ENCODE measurements at regions not wholly inside any gene's neighbourhood (a gene's known extent, or its start where the extent isn't known, plus 50 kb on each side); places are given as distances from the start of the nearest gene placed in this dataset.

DNA sequence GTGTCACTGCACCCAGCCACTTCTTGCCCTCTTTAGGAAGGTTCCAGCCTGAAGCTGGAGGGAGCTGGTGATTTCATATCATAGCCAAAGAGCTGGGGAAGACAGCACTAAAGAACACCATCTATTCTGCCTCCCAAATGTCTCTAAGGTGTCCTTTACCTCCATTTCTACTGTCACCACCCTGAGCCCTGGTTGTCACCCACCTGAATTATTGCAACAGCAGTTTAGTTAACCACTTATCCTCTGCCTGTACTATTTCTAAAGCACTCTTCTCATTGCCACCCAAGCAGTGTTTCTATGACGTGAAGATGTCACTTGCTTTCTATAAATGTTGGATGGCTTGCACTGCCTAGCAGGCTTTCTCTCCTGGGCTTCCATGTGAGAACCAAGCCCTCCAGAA, 69.4 kb upstream of the EED start:
- Histone ChIP-seq H2BK120ac (ENCODE audit: insufficient read depth, low read length, poor library complexity) (no peak overlapping the region), H3K23ac (ENCODE audit: low read length) (no peak overlapping the region), H2BK5ac (ENCODE audit: low read depth, low read length, poor library complexity) (peak overlapping the region; percentile 50), H3K9ac (ENCODE audit: low read length) (no peak overlapping the region), H2BK12ac (ENCODE audit: low read length) (peak overlapping the region; percentile 63), H2AFZ (ENCODE audit: insufficient read depth, low read length, poor library complexity) (no peak overlapping the region), H4K8ac (ENCODE audit: low read depth, low read length) (no peak overlapping the region), H3K4me1 (ENCODE audit: control insufficient read depth in 1 of 2, insufficient read depth in 2 of 2, low read length in 2 of 2) (peaks cover 16 to 21% of the 10 kb centered on the region in 2 experiments), H3K14ac (ENCODE audit: low read length) (peak overlapping the region; percentile 50), H3K79me2 (ENCODE audit: control insufficient read depth, insufficient read depth, low read length, poor library complexity) (no peaks in the 10 kb centered on the region), H3K9me3 (ENCODE audit: insufficient read depth, low read depth, low read length) (peaks cover 3% of the 10 kb centered on the region), H3K36me3 (ENCODE audit: control insufficient read depth in 1 of 2, insufficient read depth in 2 of 2, low read length in 2 of 2) (no peaks in the 10 kb centered on the region), H2AK5ac (ENCODE audit: low read length) (peak overlapping the region; percentile 35), H3K18ac (ENCODE audit: low read length) (peak overlapping the region; percentile 17), H3K4me2 (ENCODE audit: low read length) (no peak overlapping the region), H3K27ac (ENCODE audit: low read depth, low read length) (peak overlapping the region; percentile 63), H4K12ac (ENCODE audit: low read depth, low read length) (no peak overlapping the region), H4K91ac (ENCODE audit: low read depth, low read length) (peak overlapping the region; percentile 57), H3K4ac (ENCODE audit: low read depth, low read length) (peak overlapping the region; percentile 19), H3K4me3 (ENCODE audit: low read depth, low read length) (no peak overlapping the region), H3K79me1 (ENCODE audit: low read length) (peaks cover 16% of the 10 kb centered on the region), H3K27me3 (ENCODE audit: insufficient read depth, low read length) (no peaks in the 10 kb centered on the region)
- no CpG with 5 or more reads among the region's 1 CpG for WGBS (ENCODE audit: extremely low coverage, insufficient coverage, insufficient read length)
- no peak for DNase-seq

DNA sequence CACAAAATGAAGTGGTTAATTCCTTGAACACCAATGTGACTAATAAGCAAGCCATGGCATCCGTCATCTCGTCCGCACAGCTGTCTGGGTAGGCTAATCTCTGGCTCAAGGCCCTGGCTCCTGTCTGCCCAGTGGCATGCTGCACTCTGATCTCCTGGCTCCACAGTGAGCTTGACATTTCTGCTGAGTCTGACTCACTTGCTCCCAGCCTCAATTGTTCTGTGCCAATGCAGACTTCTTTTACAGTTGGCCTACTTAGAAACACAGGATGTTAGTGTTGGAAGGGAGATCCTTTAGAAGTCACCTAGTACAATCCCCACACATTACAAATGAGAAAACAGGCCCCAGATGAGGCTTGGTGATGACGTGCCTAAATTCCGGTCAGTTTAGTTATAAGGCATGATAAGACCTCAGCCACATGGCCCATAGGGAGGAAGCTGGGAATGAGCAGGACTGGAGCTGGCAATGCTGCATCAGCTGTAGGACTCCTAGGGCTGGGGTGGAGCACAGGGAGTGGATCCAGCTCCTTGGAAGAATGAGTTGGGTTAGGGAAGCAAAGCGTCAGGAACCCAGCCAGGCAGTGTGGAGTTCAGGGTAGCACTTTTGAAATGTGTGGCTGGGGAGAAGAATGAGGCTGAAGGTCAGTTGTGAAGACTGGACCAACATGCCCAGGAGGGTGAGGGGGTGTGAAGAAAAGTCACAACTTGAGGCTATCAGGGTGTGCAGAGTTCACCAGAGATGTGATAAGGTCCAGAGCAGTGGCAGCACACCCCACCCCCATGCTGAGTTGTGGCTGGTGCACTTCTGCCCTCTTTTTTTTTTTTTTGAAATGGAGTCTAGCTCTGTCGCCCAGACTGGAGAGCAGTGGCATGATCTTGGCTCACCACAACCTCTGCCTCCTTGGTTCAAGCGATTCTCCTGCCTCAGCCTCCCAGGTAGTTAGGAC, 70.2 kb upstream of the EED start:
- peak overlapping the region; percentile 19 for H3K4ac ChIP-seq (ENCODE audit: low read depth, low read length)
- H3K18ac ChIP-seq (ENCODE audit: low read length) = peak overlapping the region; percentile 20
- H3K27ac ChIP-seq (ENCODE audit: low read depth, low read length) = peak overlapping the region; percentile 63
- WGBS (ENCODE audit: extremely low coverage, insufficient coverage, insufficient read length) = no CpG with 5 or more reads among the region's 8 CpGs
- H2AFZ ChIP-seq (ENCODE audit: insufficient read depth, low read length, poor library complexity) = no peak overlapping the region
- H2AK5ac ChIP-seq (ENCODE audit: low read length) = peak overlapping the region; percentile 35
- H3K36me3 ChIP-seq (ENCODE audit: control insufficient read depth in 1 of 2, insufficient read depth in 2 of 2, low read length in 2 of 2) = no peaks in the 10 kb centered on the region
- no peaks in the 10 kb centered on the region for H3K27me3 ChIP-seq (ENCODE audit: insufficient read depth, low read length)
- H2BK12ac ChIP-seq (ENCODE audit: low read length) = peak overlapping the region; percentile 63
- no peak overlapping the region for H3K9ac ChIP-seq (ENCODE audit: low read length)
- H3K79me1 ChIP-seq (ENCODE audit: low read length) = peaks cover 16% of the 10 kb centered on the region
- peak overlapping the region; percentile 0 for H4K8ac ChIP-seq (ENCODE audit: low read depth, low read length)
- peaks cover 16 to 21% of the 10 kb centered on the region in 2 experiments for H3K4me1 ChIP-seq (ENCODE audit: control insufficient read depth in 1 of 2, insufficient read depth in 2 of 2, low read length in 2 of 2)
- H3K4me3 ChIP-seq (ENCODE audit: low read depth, low read length) = no peak overlapping the region
- H3K14ac ChIP-seq (ENCODE audit: low read length) = peak overlapping the region; percentile 56
- H4K12ac ChIP-seq (ENCODE audit: low read depth, low read length) = no peak overlapping the region
- peaks cover 3% of the 10 kb centered on the region for H3K9me3 ChIP-seq (ENCODE audit: insufficient read depth, low read depth, low read length)
- H3K4me2 ChIP-seq (ENCODE audit: low read length) = no peak overlapping the region
- DNase-seq = peak; percentile 94 to 96
- peak overlapping the region; percentile 2 for H2BK5ac ChIP-seq (ENCODE audit: low read depth, low read length, poor library complexity)
- no peaks in the 10 kb centered on the region for H3K79me2 ChIP-seq (ENCODE audit: control insufficient read depth, insufficient read depth, low read length, poor library complexity)
- H3K23ac ChIP-seq (ENCODE audit: low read length) = no peak overlapping the region
- peak overlapping the region; percentile 57 for H4K91ac ChIP-seq (ENCODE audit: low read depth, low read length)
- H2BK120ac ChIP-seq (ENCODE audit: insufficient read depth, low read length, poor library complexity) = peak overlapping the region; percentile 0

DNA sequence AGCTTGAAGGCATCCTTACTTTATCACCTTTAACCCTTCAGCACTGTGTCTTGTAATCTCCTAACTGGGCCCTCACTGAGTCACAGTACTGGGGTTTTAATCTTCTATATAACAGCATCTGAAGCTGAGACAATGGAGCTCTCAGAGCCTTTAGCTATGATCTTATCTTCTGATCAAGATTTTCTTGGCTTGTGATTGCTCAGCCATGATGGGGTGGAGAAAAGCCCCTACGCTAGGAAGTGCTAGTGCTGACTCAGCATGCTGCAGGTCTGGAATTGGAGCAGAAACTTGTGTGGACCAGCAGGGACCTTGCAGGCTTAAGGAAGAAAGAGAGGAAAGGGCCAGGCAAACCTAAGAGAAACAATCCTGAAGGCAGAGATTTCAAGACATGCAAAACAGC, 71.7 kb upstream of the EED start:
- no peak overlapping the region for H2AFZ ChIP-seq (ENCODE audit: insufficient read depth, low read length, poor library complexity)
- WGBS (ENCODE audit: extremely low coverage, insufficient coverage, insufficient read length) = no CpG with 5 or more reads among the region's 1 CpG
- H3K79me2 ChIP-seq (ENCODE audit: control insufficient read depth, insufficient read depth, low read length, poor library complexity) = no peaks in the 10 kb centered on the region
- H2BK5ac ChIP-seq (ENCODE audit: low read depth, low read length, poor library complexity) = no peak overlapping the region
- peaks cover 16% of the 10 kb centered on the region for H3K79me1 ChIP-seq (ENCODE audit: low read length)
- H3K23ac ChIP-seq (ENCODE audit: low read length) = no peak overlapping the region
- DNase-seq = peak; percentile 84 to 90
- no peak overlapping the region for H2BK12ac ChIP-seq (ENCODE audit: low read length)
- no peak overlapping the region for H3K4me2 ChIP-seq (ENCODE audit: low read length)
- H3K9me3 ChIP-seq (ENCODE audit: insufficient read depth, low read depth, low read length) = no peaks in the 10 kb centered on the region
- H2BK120ac ChIP-seq (ENCODE audit: insufficient read depth, low read length, poor library complexity) = no peak overlapping the region
- H3K14ac ChIP-seq (ENCODE audit: low read length) = no peak overlapping the region
- no peak overlapping the region for H3K18ac ChIP-seq (ENCODE audit: low read length)
- H3K4me3 ChIP-seq (ENCODE audit: low read depth, low read length) = no peak overlapping the region
- no peak overlapping the region for H2AK5ac ChIP-seq (ENCODE audit: low read length)
- no peak overlapping the region for H4K8ac ChIP-seq (ENCODE audit: low read depth, low read length)
- H3K4ac ChIP-seq (ENCODE audit: low read depth, low read length) = no peak overlapping the region
- no peaks in the 10 kb centered on the region for H3K27me3 ChIP-seq (ENCODE audit: insufficient read depth, low read length)
- H4K91ac ChIP-seq (ENCODE audit: low read depth, low read length) = no peak overlapping the region
- H3K27ac ChIP-seq (ENCODE audit: low read depth, low read length) = peak overlapping the region; percentile 62
- no peaks in the 10 kb centered on the region for H3K36me3 ChIP-seq (ENCODE audit: control insufficient read depth in 1 of 2, insufficient read depth in 2 of 2, low read length in 2 of 2)
- H3K4me1 ChIP-seq (ENCODE audit: control insufficient read depth in 1 of 2, insufficient read depth in 2 of 2, low read length in 2 of 2) = peaks cover 16 to 21% of the 10 kb centered on the region in 2 experiments
- no peak overlapping the region for H4K12ac ChIP-seq (ENCODE audit: low read depth, low read length)
- no peak overlapping the region for H3K9ac ChIP-seq (ENCODE audit: low read length)

DNA sequence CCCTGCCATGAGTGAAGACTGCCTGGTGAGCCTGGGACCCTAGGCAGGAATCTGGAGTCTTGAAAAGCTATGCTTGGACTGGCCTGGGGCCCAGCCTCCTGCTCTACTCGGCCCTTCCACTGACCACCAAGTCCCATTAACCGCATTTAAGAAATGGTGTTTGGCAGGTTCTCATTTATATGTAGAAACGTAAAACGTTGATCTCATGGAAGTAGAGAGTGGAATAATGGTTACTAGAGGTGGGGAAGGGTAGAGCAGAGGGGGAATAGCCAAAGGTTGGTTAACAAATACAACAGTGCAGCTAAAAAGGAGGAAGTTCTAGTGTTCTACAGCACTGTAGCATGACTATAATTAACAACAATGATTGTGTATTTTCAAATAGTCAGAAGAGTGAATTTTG, 72.9 kb upstream of the EED start:
- no peaks in the 10 kb centered on the region for H3K79me2 ChIP-seq (ENCODE audit: control insufficient read depth, insufficient read depth, low read length, poor library complexity)
- H3K79me1 ChIP-seq (ENCODE audit: low read length) = peaks cover 16% of the 10 kb centered on the region
- H2BK5ac ChIP-seq (ENCODE audit: low read depth, low read length, poor library complexity) = peak overlapping the region; percentile 21
- peak overlapping the region; percentile 5 for H4K91ac ChIP-seq (ENCODE audit: low read depth, low read length)
- no peak overlapping the region for H3K4me2 ChIP-seq (ENCODE audit: low read length)
- H2BK12ac ChIP-seq (ENCODE audit: low read length) = peak overlapping the region; percentile 46
- peak overlapping the region; percentile 49 for H2AK5ac ChIP-seq (ENCODE audit: low read length)
- H3K14ac ChIP-seq (ENCODE audit: low read length) = no peak overlapping the region
- no peaks in the 10 kb centered on the region for H3K36me3 ChIP-seq (ENCODE audit: control insufficient read depth in 1 of 2, insufficient read depth in 2 of 2, low read length in 2 of 2)
- peak overlapping the region; percentile 2 for H2BK120ac ChIP-seq (ENCODE audit: insufficient read depth, low read length, poor library complexity)
- no peak overlapping the region for H4K12ac ChIP-seq (ENCODE audit: low read depth, low read length)
- H4K8ac ChIP-seq (ENCODE audit: low read depth, low read length) = no peak overlapping the region
- H2AFZ ChIP-seq (ENCODE audit: insufficient read depth, low read length, poor library complexity) = no peak overlapping the region
- no peak overlapping the region for H3K4me3 ChIP-seq (ENCODE audit: low read depth, low read length)
- H3K4ac ChIP-seq (ENCODE audit: low read depth, low read length) = no peak overlapping the region
- no CpG with 5 or more reads among the region's 4 CpGs for WGBS (ENCODE audit: extremely low coverage, insufficient coverage, insufficient read length)
- H3K23ac ChIP-seq (ENCODE audit: low read length) = no peak overlapping the region
- H3K9me3 ChIP-seq (ENCODE audit: insufficient read depth, low read depth, low read length) = no peaks in the 10 kb centered on the region
- H3K27me3 ChIP-seq (ENCODE audit: insufficient read depth, low read length) = no peaks in the 10 kb centered on the region
- no peak overlapping the region for H3K9ac ChIP-seq (ENCODE audit: low read length)
- H3K18ac ChIP-seq (ENCODE audit: low read length) = peak overlapping the region; percentile 25
- peaks cover 16 to 21% of the 10 kb centered on the region in 2 experiments for H3K4me1 ChIP-seq (ENCODE audit: control insufficient read depth in 1 of 2, insufficient read depth in 2 of 2, low read length in 2 of 2)
- H3K27ac ChIP-seq (ENCODE audit: low read depth, low read length) = no peak overlapping the region
- DNase-seq = no peak

Data from trophoblast cell (in vitro differentiated cells and primary cell).